ENCODE measurements at regions not wholly inside any gene's neighbourhood (a gene's known extent, or its start where the extent isn't known, plus 50 kb on each side); places are given as distances from the start of the nearest gene placed in this dataset.

GRCh38 chr7:9856668-9857067, 1117.0 kb upstream of the PHF14 start:
- TF ChIP-seq, protein P1, sequence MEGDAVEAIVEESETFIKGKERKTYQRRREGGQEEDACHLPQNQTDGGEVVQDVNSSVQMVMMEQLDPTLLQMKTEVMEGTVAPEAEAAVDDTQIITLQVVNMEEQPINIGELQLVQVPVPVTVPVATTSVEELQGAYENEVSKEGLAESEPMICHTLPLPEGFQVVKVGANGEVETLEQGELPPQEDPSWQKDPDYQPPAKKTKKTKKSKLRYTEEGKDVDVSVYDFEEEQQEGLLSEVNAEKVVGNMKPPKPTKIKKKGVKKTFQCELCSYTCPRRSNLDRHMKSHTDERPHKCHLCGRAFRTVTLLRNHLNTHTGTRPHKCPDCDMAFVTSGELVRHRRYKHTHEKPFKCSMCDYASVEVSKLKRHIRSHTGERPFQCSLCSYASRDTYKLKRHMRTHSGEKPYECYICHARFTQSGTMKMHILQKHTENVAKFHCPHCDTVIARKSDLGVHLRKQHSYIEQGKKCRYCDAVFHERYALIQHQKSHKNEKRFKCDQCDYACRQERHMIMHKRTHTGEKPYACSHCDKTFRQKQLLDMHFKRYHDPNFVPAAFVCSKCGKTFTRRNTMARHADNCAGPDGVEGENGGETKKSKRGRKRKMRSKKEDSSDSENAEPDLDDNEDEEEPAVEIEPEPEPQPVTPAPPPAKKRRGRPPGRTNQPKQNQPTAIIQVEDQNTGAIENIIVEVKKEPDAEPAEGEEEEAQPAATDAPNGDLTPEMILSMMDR (IDR thresholded peaks at IDR 0.05): no peak
- TF ChIP-seq POLR2A (IDR thresholded peaks at IDR 0.05): no peak
- intact Hi-C loops (cut with DNase I; ENCODE audit: low total_unique reads): no loop called here
- no peak for DNase-seq
- H3K27me3 ChIP-seq: no peaks in the 10 kb centered on the region
- H3K9me3 ChIP-seq: no peaks in the 10 kb centered on the region
- WGBS, 2 donors: 88 to 95% methylated on average over 1 of the region's 1 CpG
- no peak overlapping the region for H3K4me3 ChIP-seq
- H3K36me3 ChIP-seq (ENCODE audit: low read depth, missing control alignments): no peaks in the 10 kb centered on the region
- H3K4me1 ChIP-seq: no peaks in the 10 kb centered on the region
- no peak overlapping the region for H3K27ac ChIP-seq

GRCh38 chr7:9863545-9863944, 1110.1 kb upstream of the PHF14 start:
- Histone ChIP-seq H3K4me3 (no peak overlapping the region), H3K36me3 (ENCODE audit: low read depth, missing control alignments) (no peaks in the 10 kb centered on the region), H3K27me3 (no peaks in the 10 kb centered on the region), H3K9me3 (no peaks in the 10 kb centered on the region), H3K4me1 (no peaks in the 10 kb centered on the region), H3K27ac (no peak overlapping the region)
- TF ChIP-seq, protein P1 (IDR thresholded peaks at IDR 0.05): no peak
- no peak for TF ChIP-seq POLR2A (IDR thresholded peaks at IDR 0.05)
- WGBS, 2 donors: 53 to 68% methylated on average over 3 of the region's 3 CpGs
- intact Hi-C loops (cut with DNase I; ENCODE audit: low total_unique reads): no loop called here
- DNase-seq: no peak

- H3K36me3 ChIP-seq (ENCODE audit: low read depth, missing control alignments): no peaks in the 10 kb centered on the region
- H3K27me3 ChIP-seq: no peaks in the 10 kb centered on the region
- 72% methylated on average over 1 of the region's 1 CpG for WGBS, 2 donors
- TF ChIP-seq POLR2A (IDR thresholded peaks at IDR 0.05): no peak
- TF ChIP-seq, protein P1 (IDR thresholded peaks at IDR 0.05): no peak
- no peak overlapping the region for H3K4me3 ChIP-seq
- no peak overlapping the region for H3K27ac ChIP-seq
- no peaks in the 10 kb centered on the region for H3K9me3 ChIP-seq
- no peaks in the 10 kb centered on the region for H3K4me1 ChIP-seq
- DNase-seq: no peak
- intact Hi-C loops (cut with DNase I; ENCODE audit: low total_unique reads): no loop called here
Measured at GRCh38 chr7:9869151-9869550, 1104.5 kb upstream of the PHF14 start.

GRCh38 chr7:9869566-9869965, 1104.1 kb upstream of the PHF14 start:
- no peak for DNase-seq
- no peaks in the 10 kb centered on the region for H3K27me3 ChIP-seq
- TF ChIP-seq, protein P1 (IDR thresholded peaks at IDR 0.05): no peak
- TF ChIP-seq POLR2A (IDR thresholded peaks at IDR 0.05): no peak
- H3K9me3 ChIP-seq: no peaks in the 10 kb centered on the region
- no peaks in the 10 kb centered on the region for H3K36me3 ChIP-seq (ENCODE audit: low read depth, missing control alignments)
- no peaks in the 10 kb centered on the region for H3K4me1 ChIP-seq
- no peak overlapping the region for H3K27ac ChIP-seq
- 74 to 94% methylated on average over 2 of the region's 2 CpGs for WGBS, 2 donors
- intact Hi-C loops (cut with DNase I; ENCODE audit: low total_unique reads): no loop called here
- H3K4me3 ChIP-seq: no peak overlapping the region

- TF ChIP-seq POLR2A (IDR thresholded peaks at IDR 0.05): no peak
- TF ChIP-seq, protein P1 (IDR thresholded peaks at IDR 0.05): no peak
- Histone ChIP-seq H3K4me1 (no peaks in the 10 kb centered on the region), H3K27ac (no peak overlapping the region), H3K27me3 (no peaks in the 10 kb centered on the region), H3K9me3 (no peaks in the 10 kb centered on the region), H3K36me3 (ENCODE audit: low read depth, missing control alignments) (no peaks in the 10 kb centered on the region), H3K4me3 (no peak overlapping the region)
- intact Hi-C loops (cut with DNase I; ENCODE audit: low total_unique reads): no loop called here
- DNase-seq: no peak
- WGBS, 2 donors: 76 to 87% methylated on average over 4 of the region's 4 CpGs
Measured at GRCh38 chr7:9870674-9871073, 1103.0 kb upstream of the PHF14 start.

All from testis (tissue), 2 donors.